ENCODE measurements at regions not wholly inside any gene's neighbourhood (a gene's known extent, or its start where the extent isn't known, plus 50 kb on each side); places are given as distances from the start of the nearest gene placed in this dataset.

DNA sequence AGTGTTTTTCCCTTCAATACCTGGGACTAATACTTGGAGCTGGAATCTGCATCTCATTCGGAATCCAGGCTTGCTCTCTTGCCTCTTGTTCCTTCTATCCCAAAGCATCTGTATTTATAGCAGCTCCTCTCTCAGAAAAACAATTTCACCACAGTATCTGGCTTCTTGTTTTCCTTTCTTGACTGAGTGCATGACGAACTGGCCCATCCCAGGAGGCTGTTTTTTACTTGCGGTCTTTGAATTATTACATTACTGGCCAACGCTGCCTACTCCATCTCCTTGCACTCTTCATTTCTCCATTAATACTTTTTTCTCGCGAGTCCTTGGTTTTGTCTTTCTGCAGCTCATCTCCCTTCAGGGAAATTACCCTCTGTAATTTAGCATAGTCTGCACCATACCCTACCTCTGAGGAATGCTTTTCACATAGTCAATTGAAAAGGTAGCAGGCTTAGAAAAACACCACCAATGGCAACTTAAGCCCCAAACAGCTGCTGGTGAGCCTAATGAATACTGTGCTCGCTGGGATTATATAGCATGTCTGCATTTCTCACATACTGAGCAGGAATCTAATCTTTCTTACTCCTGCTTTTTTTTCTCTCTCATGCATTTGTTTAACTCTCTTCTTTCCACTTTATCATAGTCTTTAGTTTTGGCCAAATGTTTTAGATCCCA is 277.4 kb upstream of the SESN3 start:
- no peak for DNase-seq

GRCh38 chr11:95507794-95508193 is 276.8 kb upstream of the SESN3 start:
- peak in 1 of 2 donors; percentile 6 for DNase-seq

DNA sequence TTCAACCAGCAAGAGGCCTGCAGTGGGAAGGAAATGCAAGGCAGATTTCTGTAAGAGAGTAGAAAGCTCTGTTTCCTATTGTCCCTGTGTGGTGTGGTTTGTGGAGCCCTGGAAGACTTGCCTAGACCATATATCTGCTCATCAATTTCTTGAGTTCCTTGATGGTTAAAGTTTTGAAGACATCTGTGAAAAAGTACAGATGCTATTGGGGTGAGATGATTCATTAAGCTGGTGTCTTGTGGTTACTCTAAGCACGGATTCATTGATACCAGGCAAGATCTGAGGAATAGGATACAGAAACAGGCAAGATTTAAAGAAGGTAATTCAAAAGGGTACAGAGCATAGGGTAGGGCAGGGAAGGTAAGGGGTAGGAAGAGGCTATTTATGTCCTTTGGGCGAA is 275.8 kb upstream of the SESN3 start:
- DNase-seq, result no peak

GRCh38 chr11:95505927-95506426 is 275.0 kb upstream of the SESN3 start:
- DNase-seq, result peak; percentile 2 to 17

- no peak for DNase-seq
These were observed 272.0 kb upstream of the SESN3 start for GRCh38 chr11:95503047-95503446.

DNA sequence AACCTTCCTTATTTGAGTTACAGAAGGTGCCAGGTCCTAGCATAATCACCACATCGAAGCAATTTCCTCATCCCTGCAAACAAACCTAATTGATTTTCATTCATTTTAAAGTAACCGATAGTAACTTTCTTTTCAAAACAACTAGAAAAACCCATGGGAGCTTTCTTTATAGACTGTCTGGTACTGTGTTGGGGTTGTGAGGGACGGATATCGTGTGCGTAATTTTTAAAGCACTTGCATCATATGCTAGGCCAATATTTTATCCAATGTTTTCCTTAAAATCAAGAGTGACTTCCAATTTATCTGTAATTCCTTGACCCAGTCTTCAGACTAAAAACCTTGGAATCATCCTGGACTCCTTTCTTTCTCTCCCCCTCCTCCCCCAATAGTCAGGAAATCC is 271.5 kb upstream of the SESN3 start:
- DNase-seq, result no peak

GRCh38 chr11:95501761-95502266 is 270.8 kb upstream of the SESN3 start:
- DNase-seq, result no peak

- no peak for DNase-seq
These were observed 269.5 kb upstream of the SESN3 start for GRCh38 chr11:95500466-95500865.

- no peak for DNase-seq
These were observed 268.6 kb upstream of the SESN3 start for GRCh38 chr11:95499516-95500135.

DNA sequence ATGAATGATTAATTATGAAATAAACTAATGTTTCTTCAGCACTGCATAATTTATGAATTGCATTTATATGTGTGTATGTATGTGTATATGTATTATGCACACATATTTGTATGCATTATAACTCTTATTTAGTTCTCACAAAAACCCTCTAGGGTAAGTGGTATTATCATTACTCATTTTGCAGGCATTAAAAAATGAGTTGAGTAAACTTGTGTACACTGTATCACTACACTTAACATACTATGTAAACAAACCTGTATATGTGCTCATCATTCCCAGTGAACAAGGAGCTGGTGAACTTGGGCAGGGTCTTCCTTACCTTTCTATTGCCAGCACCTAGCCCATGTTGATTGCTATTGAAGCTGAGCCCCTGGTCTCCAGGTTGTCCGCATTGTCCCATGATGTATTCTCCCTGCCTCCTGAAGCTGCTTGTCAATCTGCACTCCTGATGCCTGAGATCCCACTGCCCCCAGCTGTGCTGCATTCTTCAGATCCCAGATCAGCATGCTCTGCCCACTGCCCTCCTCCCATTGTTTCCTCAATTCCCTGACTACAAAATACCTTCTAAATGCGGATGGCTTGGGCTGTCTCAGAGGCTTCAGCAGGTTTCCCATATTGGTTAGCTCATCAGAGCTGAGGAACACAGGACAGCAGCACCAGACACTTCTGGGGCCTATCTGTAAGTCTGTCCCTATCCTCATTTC is 267.9 kb upstream of the SESN3 start:
- DNase-seq, result no peak

- no peak for DNase-seq
These were observed 265.9 kb upstream of the SESN3 start for GRCh38 chr11:95496901-95497300.

DNA sequence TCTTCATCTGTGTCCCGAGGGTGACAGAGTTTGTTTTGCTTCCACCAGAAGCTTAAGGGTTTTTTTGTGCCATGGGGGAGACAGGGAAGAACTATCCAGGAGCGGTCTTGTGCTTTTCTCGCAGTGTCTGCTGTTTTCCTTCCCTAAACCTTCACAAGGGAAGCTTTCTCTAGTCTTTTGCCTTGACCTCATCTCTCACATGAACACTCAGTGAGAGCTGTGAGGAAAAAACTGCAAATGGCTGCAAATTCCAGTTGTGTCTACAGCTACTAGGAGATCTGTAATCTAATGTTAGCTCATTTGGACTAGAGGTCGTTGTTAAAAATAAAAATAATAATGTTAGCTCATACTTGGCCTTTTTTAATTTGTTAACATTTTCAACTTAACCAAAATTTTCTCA is 264.7 kb upstream of the SESN3 start:
- DNase-seq, result no peak

GRCh38 chr11:95494856-95495255 is 263.9 kb upstream of the SESN3 start:
- DNase-seq, result no peak

DNA sequence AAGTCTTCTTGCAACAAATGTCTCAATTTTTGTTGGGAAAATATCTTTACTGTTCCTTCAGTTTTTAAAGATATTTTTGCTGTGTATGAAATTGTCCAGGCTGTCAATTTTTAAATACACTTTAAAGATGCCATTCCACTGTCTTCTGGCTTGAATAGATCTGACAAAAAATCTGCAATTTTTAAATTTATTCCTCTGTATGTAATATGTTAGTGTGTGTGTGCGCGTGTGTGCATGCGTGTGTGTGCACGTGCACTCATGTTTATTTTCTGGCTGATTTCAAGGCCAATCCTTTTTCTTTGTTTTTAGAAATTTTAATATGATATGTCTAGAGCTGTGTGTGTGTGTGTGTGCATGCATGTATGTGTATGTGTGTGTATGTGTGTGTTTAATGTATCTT is 263.2 kb upstream of the SESN3 start:
- DNase-seq, result no peak

- no peak for DNase-seq
These were observed 259.6 kb upstream of the SESN3 start for GRCh38 chr11:95490625-95491024.

- DNase-seq, result no peak
These were observed 256.9 kb upstream of the SESN3 start for GRCh38 chr11:95487938-95488337.

DNA sequence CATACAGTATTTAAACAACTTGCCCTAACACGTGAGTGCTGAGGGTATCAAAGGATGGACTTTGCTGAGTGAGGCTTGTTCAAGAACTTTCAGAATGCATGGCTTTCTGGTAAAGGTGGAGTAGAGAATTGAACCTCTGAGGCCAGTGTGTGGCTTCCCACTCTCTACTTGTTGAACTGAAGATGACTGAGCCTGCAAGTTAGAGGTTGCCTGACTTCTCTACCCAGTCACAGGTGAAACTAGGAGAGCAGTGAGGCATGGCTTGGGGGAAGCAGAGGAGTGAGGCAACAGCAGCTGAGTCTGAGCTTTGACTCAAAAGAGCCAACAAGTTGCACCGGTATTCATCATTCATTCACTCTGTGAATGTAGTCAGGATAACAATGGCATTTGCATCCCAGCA is 256.4 kb upstream of the SESN3 start:
- DNase-seq, result peak in 1 of 2 donors; percentile 12

DNA sequence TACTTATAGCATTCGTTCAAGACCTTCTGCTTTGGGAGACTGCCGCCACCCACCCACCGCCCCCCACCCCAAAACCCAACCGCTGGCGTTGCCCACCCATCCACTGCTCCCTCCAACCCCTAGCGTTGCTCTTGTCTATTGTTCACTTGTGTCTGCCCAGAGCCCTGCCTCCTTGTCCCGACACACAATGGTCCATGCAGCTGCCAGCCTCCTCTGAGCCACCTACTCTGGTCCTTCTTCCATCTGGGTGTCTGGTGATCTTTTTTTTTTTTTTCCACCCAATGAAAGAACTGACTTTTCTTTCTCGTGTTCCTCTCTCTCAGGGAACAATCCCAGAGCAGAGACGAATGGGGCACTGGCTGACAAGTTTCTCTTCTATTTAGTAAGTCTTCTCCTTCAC is 256.0 kb upstream of the SESN3 start:
- no peak for DNase-seq

DNA sequence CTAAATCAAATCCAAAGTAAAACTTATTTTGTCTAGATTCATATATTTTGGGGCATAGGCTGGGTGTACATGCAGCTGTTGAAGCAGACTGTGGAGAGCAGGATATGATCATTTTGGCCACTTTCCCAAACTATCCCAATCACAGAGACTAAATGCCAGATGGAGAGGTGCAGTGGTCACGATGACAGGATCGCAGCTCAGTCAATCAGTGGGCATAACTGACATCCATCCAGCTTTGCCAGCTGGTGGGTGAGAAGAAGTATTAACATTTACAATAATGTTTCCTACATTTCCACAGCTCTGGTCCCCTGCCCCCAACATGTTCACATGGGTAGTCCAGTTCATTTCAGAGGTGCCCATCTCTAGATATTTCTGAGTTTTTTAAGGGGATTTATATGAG is 255.5 kb upstream of the SESN3 start:
- no peak for DNase-seq

GRCh38 chr11:95485115-95485900 is 254.3 kb upstream of the SESN3 start:
- DNase-seq, result no peak

- DNase-seq, result no peak
These were observed 252.3 kb upstream of the SESN3 start for GRCh38 chr11:95483339-95483738.

GRCh38 chr11:95478003-95478402 is 247.0 kb upstream of the SESN3 start:
- no peak for DNase-seq

- DNase-seq, result no peak
These were observed 238.3 kb upstream of the SESN3 start for GRCh38 chr11:95469258-95469657.
